ENCODE measurements at regions not wholly inside any gene's neighbourhood (a gene's known extent, or its start where the extent isn't known, plus 50 kb on each side); places are given as distances from the start of the nearest gene placed in this dataset.

GRCh38 chrX:34999702-35000101 is 57.1 kb downstream of the FAM47B start:
- no peak overlapping the region for H3K4me3 ChIP-seq (ENCODE audit: low read depth, low read length)
- no peak for TF ChIP-seq CTCF (conservative IDR thresholded peaks at IDR 0.05; ENCODE audit: low read depth, low read length)
- no peak for DNase-seq (ENCODE audit: low read depth)

- no peak overlapping the region for H3K4me3 ChIP-seq (ENCODE audit: low read depth, low read length)
- DNase-seq (ENCODE audit: low read depth), result no peak
- TF ChIP-seq CTCF (conservative IDR thresholded peaks at IDR 0.05; ENCODE audit: low read depth, low read length), result no peak
Observed at GRCh38 chrX:35006361-35006760, 63.8 kb downstream of the FAM47B start.

- no peak for DNase-seq (ENCODE audit: low read depth)
- no peak overlapping the region for H3K4me3 ChIP-seq (ENCODE audit: low read depth, low read length)
- TF ChIP-seq CTCF (conservative IDR thresholded peaks at IDR 0.05; ENCODE audit: low read depth, low read length), result no peak
Observed at GRCh38 chrX:35015621-35016020, 73.0 kb downstream of the FAM47B start.

- no peak overlapping the region for H3K4me3 ChIP-seq (ENCODE audit: low read depth, low read length)
- DNase-seq (ENCODE audit: low read depth), result no peak
- no peak for TF ChIP-seq CTCF (conservative IDR thresholded peaks at IDR 0.05; ENCODE audit: low read depth, low read length)
Observed at GRCh38 chrX:35016051-35016450, 73.5 kb downstream of the FAM47B start.

- no peak overlapping the region for H3K4me3 ChIP-seq (ENCODE audit: low read depth, low read length)
- no peak for TF ChIP-seq CTCF (conservative IDR thresholded peaks at IDR 0.05; ENCODE audit: low read depth, low read length)
- no peak for DNase-seq (ENCODE audit: low read depth)
Observed at GRCh38 chrX:35017284-35017683, 74.7 kb downstream of the FAM47B start.

GRCh38 chrX:35023683-35024082 is 81.1 kb downstream of the FAM47B start:
- TF ChIP-seq CTCF (conservative IDR thresholded peaks at IDR 0.05; ENCODE audit: low read depth, low read length), result no peak
- DNase-seq (ENCODE audit: low read depth), result no peak
- no peak overlapping the region for H3K4me3 ChIP-seq (ENCODE audit: low read depth, low read length)

- no peak for DNase-seq (ENCODE audit: low read depth)
- no peak for TF ChIP-seq CTCF (conservative IDR thresholded peaks at IDR 0.05; ENCODE audit: low read depth, low read length)
- H3K4me3 ChIP-seq (ENCODE audit: low read depth, low read length), result no peak overlapping the region
Observed at GRCh38 chrX:35025820-35026219, 83.2 kb downstream of the FAM47B start.
